A673 (cell line): ENCODE measurements at regions not wholly inside any gene's neighbourhood (a gene's known extent, or its start where the extent isn't known, plus 50 kb on each side); places are given as distances from the start of the nearest gene placed in this dataset.

Experiments
- BruUV-seq: library from RNA; stranded (reverse); fragments of 400-500 nt; replicated peaks from 2 replicates; lab custom pipeline; 2021; lab: Mats Ljungman, UMichigan
- CTCF ChIA-PET: fragments of 300-600 bp; sonication (Branson Sonifier 250); formaldehyde crosslinking; loops from one replicate; lab custom pipeline; 2022; ENCODE audit warnings: antibody characterized with exemption; lab: Charles Lee
- POLR2A ChIA-PET: fragments of 300-600 bp; sonication (Branson Sonifier 250); formaldehyde crosslinking; loops from one replicate; lab custom pipeline; 2022; ENCODE audit warnings: antibody characterized with exemption; ENCODE audit not compliant: low non-redundant PET; lab: Charles Lee
- DNase-seq: peaks from one replicate; pipeline ENCODE4 v3.0.0-alpha.2; 2015; ENCODE audit warnings: low spot score
- H3K27ac ChIP-seq: fragments of 200-600 bp; sonication (generic); 2 replicates; pipeline ENCODE4 v1.5.1; 2016; ENCODE audit warnings: mixed run types, low read depth, mild to moderate bottlenecking, mixed read lengths, antibody characterized with exemption, low read length; ENCODE audit not compliant: poor library complexity, severe bottlenecking
- H3K27me3 ChIP-seq: fragments of 200-600 bp; sonication (generic); replicated peaks from 2 replicates; pipeline ENCODE4 v1.6.1; 2017; ENCODE audit warnings: mixed run types, low read depth, mild to moderate bottlenecking, mixed read lengths, antibody characterized with exemption, low read length; ENCODE audit not compliant: insufficient read depth, poor library complexity
- H3K36me3 ChIP-seq: fragments of 200-600 bp; sonication (generic); 2 replicates; pipeline ENCODE4 v1.6.1; 2016; ENCODE audit warnings: mixed run types, mild to moderate bottlenecking, mixed read lengths, antibody characterized with exemption, low read length; ENCODE audit not compliant: insufficient read depth, poor library complexity, severe bottlenecking
- H3K4me1 ChIP-seq: fragments of 200-600 bp; sonication (generic); 2 replicates; pipeline ENCODE4 v1.6.1; 2017; ENCODE audit warnings: mixed run types, mild to moderate bottlenecking, mixed read lengths, antibody characterized with exemption, low read length; ENCODE audit not compliant: insufficient read depth, poor library complexity, severe bottlenecking
- H3K4me3 ChIP-seq: fragments of 200-600 bp; sonication (generic); 2 replicates; pipeline ENCODE4 v1.5.1; 2016; ENCODE audit warnings: low read depth, mixed run types, mild to moderate bottlenecking, mixed read lengths, low read length; ENCODE audit not compliant: poor library complexity, severe bottlenecking
- H3K9me3 ChIP-seq: fragments of 200-600 bp; sonication (generic); 2 replicates; pipeline ENCODE4 v1.6.1; 2016; ENCODE audit warnings: mixed run types, low read depth, mild to moderate bottlenecking, mixed read lengths, antibody characterized with exemption, low read length; ENCODE audit not compliant: poor library complexity, severe bottlenecking
- EZH2 ChIP-seq: fragments of 200-600 bp; sonication (generic); IDR thresholded peaks from 2 replicates; pipeline ENCODE4 v1.6.1; 2017; ENCODE audit warnings: borderline replicate concordance, low read depth, mild to moderate bottlenecking, mixed read lengths, antibody characterized with exemption, low read length; ENCODE audit not compliant: poor library complexity, severe bottlenecking
- intact Hi-C: fragments of 100-400 bp; cut with micrococcal nuclease; formaldehyde crosslinking; loops from one replicate; pipeline ENCODE4 v1.10.0; 2022; ENCODE audit not compliant: unreplicated experiment
- TF ChIP-seq, protein P1 (sequence below): fragments of 300-800, 200-600 bp; sonication (generic); conservative IDR thresholded peaks from 2 replicates; pipeline ENCODE4 v1.5.1; 2017; ENCODE audit warnings: low read depth, mild to moderate bottlenecking, antibody characterized with exemption, low read length, moderate library complexity, mixed read lengths

DNA sequence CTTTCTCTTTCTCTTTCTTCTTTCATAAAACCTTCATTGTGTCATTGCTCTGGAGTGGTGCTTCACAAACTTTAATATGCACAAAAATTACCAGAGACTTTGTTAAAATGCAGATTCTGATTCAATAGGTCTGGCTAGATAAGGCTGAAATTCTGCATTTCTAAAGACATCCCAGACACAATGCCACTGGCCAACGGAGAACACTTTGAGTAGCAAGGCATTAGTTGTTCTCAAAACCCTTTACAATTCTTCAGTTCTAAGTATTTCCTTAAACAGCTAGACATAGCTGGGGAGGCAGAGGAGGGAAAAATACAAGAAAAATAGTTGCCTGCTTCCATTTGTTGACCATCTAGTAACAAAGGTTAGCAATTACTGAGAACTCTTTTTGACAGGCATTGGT lies 101.8 kb upstream of the PIK3C3 start:
- intact Hi-C loops = no loop called here
- H3K27ac ChIP-seq = no peak overlapping the region
- CTCF ChIA-PET = no interaction called here

DNA sequence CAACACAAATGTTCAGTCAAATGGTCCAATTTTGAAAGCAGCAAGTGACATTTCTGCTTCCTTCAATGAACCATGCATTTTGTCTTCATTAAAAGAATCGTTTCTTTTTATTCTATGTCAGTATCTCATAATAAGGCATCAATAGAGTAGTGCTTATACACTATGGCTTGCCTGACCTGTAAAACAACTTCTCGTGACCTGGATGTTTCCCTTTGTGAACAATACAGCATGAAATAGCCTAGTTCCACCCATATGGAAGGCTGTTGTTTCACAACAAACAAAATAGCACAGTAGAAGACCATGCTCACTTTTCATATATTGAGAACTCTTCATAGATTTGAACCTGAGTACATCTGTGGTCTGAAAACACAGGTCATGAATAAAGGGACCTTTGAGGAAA lies 104.3 kb upstream of the PIK3C3 start:
- Histone ChIP-seq H3K4me1 (no peaks in the 10 kb centered on the region), H3K27me3 (peaks cover 79% of the 10 kb centered on the region), H3K4me3 (no peak overlapping the region), H3K27ac (no peak overlapping the region), H3K36me3 (no peaks in the 10 kb centered on the region), H3K9me3 (no peaks in the 10 kb centered on the region)
- TF ChIP-seq, protein P1, sequence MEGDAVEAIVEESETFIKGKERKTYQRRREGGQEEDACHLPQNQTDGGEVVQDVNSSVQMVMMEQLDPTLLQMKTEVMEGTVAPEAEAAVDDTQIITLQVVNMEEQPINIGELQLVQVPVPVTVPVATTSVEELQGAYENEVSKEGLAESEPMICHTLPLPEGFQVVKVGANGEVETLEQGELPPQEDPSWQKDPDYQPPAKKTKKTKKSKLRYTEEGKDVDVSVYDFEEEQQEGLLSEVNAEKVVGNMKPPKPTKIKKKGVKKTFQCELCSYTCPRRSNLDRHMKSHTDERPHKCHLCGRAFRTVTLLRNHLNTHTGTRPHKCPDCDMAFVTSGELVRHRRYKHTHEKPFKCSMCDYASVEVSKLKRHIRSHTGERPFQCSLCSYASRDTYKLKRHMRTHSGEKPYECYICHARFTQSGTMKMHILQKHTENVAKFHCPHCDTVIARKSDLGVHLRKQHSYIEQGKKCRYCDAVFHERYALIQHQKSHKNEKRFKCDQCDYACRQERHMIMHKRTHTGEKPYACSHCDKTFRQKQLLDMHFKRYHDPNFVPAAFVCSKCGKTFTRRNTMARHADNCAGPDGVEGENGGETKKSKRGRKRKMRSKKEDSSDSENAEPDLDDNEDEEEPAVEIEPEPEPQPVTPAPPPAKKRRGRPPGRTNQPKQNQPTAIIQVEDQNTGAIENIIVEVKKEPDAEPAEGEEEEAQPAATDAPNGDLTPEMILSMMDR = no peak
- TF ChIP-seq EZH2 = no peak
- no peak for DNase-seq
- ChIA-PET POLR2A (no interaction called here), CTCF (no interaction called here)
- intact Hi-C loops = no loop called here
- no TSS peak for BruUV-seq

More for the DNA sequence above, 101.8 kb upstream of the PIK3C3 start:
- no peaks in the 10 kb centered on the region for H3K4me1 ChIP-seq
- H3K4me3 ChIP-seq = no peak overlapping the region
- no peak for DNase-seq
- peaks cover 56% of the 10 kb centered on the region for H3K27me3 ChIP-seq
- no TSS peak for BruUV-seq
- POLR2A ChIA-PET = no interaction called here
- no peaks in the 10 kb centered on the region for H3K36me3 ChIP-seq
- no peaks in the 10 kb centered on the region for H3K9me3 ChIP-seq
- TF ChIP-seq, protein P1 = no peak
- no peak for TF ChIP-seq EZH2

DNA sequence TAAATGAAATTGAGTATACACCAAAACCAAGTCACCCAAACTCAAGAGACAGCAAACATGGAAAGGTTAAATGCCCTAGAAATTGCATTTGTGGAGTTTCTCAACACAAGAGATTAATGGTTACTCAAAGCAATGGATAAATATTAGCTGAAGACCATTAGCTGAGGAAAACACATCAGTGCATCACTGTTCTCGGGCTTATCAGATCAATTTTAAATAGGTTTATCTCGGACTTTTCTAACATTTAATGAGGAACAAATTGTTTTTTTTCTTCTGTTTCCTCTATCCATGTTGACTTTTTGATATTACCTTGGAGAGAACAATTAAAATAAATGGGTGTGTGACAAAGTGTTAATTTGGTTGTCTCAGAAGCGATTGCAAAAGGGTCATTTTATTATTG lies 105.4 kb upstream of the PIK3C3 start:
- DNase-seq = no peak
- intact Hi-C loops = no loop called here
- Histone ChIP-seq H3K4me3 (no peak overlapping the region), H3K4me1 (no peaks in the 10 kb centered on the region), H3K27me3 (peaks cover 88% of the 10 kb centered on the region), H3K27ac (no peak overlapping the region), H3K36me3 (no peaks in the 10 kb centered on the region), H3K9me3 (no peaks in the 10 kb centered on the region)
- ChIA-PET CTCF (no interaction called here), POLR2A (no interaction called here)
- BruUV-seq = no TSS peak
- TF ChIP-seq, protein P1 = no peak
- TF ChIP-seq EZH2 = no peak
